Esophagus muscularis mucosa (tissue), 3 donors: ENCODE measurements at regions not wholly inside any gene's neighbourhood (a gene's known extent, or its start where the extent isn't known, plus 50 kb on each side); places are given as distances from the start of the nearest gene placed in this dataset.

Experiments used
- CTCF ChIP-seq, 3 experiments: fragments of 200-600 bp in 2 of 3; fragments of 450-650 bp in 1 of 3; sonication (generic) in 2 of 3; IDR thresholded peaks; one replicate each; pipeline ENCODE4 v1.5.1; 2017 to 2019; ENCODE audit warnings: antibody characterized with exemption in 3 of 3, mild to moderate bottlenecking in 2 of 3, moderate library complexity in 1 of 3
- POLR2AphosphoS5 ChIP-seq, 2 donors: sonication (generic); formaldehyde crosslinking; IDR thresholded peaks; one replicate each; pipeline ENCODE4 v1.6.1; 2017; ENCODE audit warnings: antibody characterized with exemption in 2 of 2

GRCh38 chr17:34820922-34821321 is 140.3 kb downstream of the CCT6B start:
- TF ChIP-seq CTCF (IDR thresholded peaks at IDR 0.05) (no peak), POLR2AphosphoS5 (IDR thresholded peaks at IDR 0.05) (no peak)
